ENCODE measurements at regions not wholly inside any gene's neighbourhood (a gene's known extent, or its start where the extent isn't known, plus 50 kb on each side); places are given as distances from the start of the nearest gene placed in this dataset.

GRCh38 chr21:39124681-39125251, 58.5 kb downstream of the PSMG1 start:
- no peak for DNase-seq

- DNase-seq, result no peak
Observed at GRCh38 chr21:39123375-39123774, 59.9 kb downstream of the PSMG1 start.

DNA sequence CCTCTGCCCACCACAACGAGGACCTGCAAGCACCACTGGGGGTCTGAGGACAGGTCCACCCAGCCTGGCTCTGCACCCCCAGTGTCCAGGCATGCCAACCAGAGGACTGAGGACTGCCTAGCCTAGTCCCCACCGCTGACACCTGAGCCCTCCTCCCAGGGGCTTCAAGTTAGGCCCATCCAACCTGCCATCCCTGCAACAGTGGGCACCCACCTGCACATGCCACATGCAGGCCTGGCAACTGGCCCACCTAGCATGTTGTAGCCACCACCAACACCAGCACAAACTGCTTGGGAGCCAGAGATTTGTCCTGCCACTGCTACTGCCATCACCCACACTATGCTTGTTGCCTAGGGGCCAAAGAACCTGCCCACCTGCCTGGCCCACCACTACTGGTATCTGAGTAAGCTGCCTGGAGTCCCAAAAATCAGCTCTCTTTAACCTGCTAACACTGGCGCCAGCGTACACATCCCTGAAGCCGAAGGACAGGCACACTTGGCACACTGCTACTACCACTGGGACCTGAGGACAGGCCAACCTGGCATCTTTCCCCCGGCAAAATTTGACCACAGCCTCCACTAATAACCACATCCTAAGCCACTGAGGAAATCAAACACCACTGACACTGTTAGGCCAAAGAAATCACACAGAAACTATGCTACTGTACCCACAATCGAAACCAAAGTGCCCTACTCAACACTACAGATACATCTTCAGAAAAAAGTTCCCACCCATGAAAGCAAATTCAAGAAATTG, 61.5 kb downstream of the PSMG1 start:
- DNase-seq, result no peak

DNA sequence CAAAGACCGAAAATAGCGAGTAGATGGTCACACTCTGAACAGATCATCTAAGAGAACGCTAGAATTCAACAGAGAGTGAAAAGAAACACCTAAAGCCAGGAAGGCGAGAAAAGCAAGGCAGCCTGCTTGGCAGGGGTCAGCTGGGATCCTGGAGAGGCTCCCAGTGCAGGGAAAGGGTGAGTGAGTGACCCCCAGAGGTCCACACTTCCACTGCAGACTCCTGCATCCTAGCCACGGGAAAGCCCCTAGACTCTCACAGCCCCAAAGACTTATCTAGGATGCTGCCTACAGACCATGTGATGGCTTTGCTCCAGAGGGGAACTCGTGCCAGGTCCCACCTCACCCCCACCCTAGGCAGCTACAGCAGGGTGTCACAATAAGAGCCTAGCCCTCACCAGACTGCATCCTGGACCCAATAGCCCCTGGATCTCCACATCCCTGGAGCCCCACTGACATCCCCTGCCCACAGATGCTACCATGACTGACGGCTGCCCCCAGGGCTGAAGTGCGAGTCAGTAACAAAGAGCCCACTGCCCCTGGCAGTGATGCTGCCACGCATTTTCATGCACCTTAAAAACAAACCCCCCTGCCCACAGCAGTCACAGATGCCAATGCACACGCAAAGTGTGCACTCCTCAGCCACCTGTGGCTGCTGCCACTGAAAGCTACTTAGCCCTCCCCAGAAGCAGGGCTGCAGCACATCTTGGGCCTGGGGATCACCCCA, 62.2 kb downstream of the PSMG1 start:
- DNase-seq, result no peak

- DNase-seq, result no peak
Observed at GRCh38 chr21:39119891-39120290, 63.4 kb downstream of the PSMG1 start.

GRCh38 chr21:39118604-39119215, 64.5 kb downstream of the PSMG1 start:
- no peak for DNase-seq

- no peak for DNase-seq
Observed at GRCh38 chr21:39118061-39118460, 65.2 kb downstream of the PSMG1 start.

GRCh38 chr21:39117440-39117970, 65.7 kb downstream of the PSMG1 start:
- DNase-seq, result no peak

- DNase-seq, result no peak
Observed at GRCh38 chr21:39116761-39117439, 66.4 kb downstream of the PSMG1 start.

DNA sequence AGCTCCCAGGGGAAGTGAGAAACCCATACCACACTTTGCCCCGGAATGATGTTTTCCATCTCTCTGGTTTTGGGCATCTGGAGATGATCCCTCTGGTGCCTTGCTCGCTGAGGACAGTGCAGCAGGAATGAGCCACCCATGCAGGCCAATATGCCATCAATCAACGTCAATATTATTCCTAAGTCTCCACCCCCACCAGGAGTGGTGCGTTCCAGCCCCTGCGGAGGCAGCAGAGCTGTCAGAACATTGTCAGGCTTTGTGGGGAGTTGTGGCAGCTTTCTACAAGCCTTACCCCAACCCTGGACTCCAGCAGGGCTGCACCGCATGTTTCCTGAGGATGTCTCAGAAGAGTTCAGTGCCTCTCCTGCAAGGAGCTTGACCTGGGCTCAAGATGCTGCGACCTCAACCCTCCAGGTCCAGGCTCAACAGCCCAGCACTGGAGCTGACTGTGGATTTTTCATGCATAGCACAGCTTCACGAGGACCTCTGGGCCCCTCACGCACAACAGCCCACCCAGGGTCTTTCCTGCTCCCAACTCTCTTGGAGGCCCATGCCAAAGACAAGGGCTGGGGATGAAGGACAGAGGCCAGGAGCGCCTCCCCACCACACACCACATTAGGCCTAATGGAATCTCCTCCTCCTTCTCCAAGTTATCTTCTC, 67.5 kb downstream of the PSMG1 start:
- no peak for DNase-seq

GRCh38 chr21:39114871-39115575, 68.2 kb downstream of the PSMG1 start:
- DNase-seq, result no peak

- DNase-seq, result no peak
Observed at GRCh38 chr21:39111931-39112550, 71.2 kb downstream of the PSMG1 start.

- DNase-seq, result no peak
Observed at GRCh38 chr21:39110431-39110830, 72.8 kb downstream of the PSMG1 start.

- DNase-seq, result no peak
Observed at GRCh38 chr21:39109596-39110210, 73.5 kb downstream of the PSMG1 start.

DNA sequence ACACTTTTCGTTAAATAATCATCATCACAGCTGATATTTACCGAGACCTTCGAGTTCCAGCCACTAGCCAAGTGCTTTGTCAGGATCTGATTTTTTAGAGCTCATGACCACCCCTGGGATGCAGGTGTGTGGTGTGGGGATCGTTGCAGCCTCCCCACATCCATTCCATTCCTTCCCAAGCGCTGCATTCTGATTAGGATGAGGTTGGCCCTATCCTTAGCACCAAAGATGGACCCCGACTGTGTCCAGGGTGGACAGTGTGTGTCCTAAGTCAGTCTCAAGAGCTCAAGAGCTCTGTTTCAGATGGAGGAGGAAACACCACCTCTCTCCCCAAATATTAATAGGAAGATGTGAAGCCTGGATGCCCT, 74.1 kb downstream of the PSMG1 start:
- no peak for DNase-seq

GRCh38 chr21:39108291-39109162, 74.7 kb downstream of the PSMG1 start:
- no peak for DNase-seq

- no peak for DNase-seq
Observed at GRCh38 chr21:39107739-39108138, 75.5 kb downstream of the PSMG1 start.

GRCh38 chr21:39106881-39107462, 76.3 kb downstream of the PSMG1 start:
- no peak for DNase-seq

DNA sequence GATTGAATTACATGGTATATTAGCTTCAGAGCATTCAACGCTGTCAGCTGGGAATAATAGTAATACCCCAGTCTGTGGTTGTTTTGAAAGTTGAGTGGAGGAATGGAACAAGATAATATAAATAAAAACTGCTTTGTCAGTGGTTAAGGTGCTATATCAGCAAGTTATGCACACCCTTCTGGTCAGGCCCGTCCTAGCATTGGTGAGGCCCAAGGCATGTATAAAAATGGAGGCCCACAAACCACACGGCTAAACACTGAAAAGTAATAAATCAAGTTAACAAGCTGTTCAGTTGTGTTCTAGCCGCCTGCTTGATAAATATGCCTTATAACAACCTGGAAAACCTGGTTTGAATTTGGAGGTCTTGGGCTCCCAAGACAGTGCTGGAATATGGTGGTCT, 77.4 kb downstream of the PSMG1 start:
- DNase-seq, result no peak
